Subcutaneous abdominal adipose tissue (tissue), 5 donors: ENCODE measurements at regions not wholly inside any gene's neighbourhood (a gene's known extent, or its start where the extent isn't known, plus 50 kb on each side); places are given as distances from the start of the nearest gene placed in this dataset.

Experiments
- H3K27ac ChIP-seq: one replicate; pipeline ENCODE4 v1.7.0; 2013; ENCODE audit warnings: low read depth, mild to moderate bottlenecking, inconsistent platforms, low read length, moderate library complexity
- H3K27me3 ChIP-seq, 5 donors: one replicate each; pipeline ENCODE4 v1.7.0; 2013; ENCODE audit warnings: low read length in 5 of 5, inconsistent platforms in 1 of 5; ENCODE audit not compliant: control insufficient read depth in 5 of 5, insufficient read depth in 4 of 5
- H3K36me3 ChIP-seq, 5 donors: one replicate each; pipeline ENCODE4 v1.7.0; 2013; ENCODE audit warnings: low read length in 5 of 5; ENCODE audit not compliant: control insufficient read depth in 5 of 5, insufficient read depth in 5 of 5
- H3K4me1 ChIP-seq, 5 donors: one replicate each; pipeline ENCODE4 v1.7.0; 2013; ENCODE audit warnings: low read length in 5 of 5, mild to moderate bottlenecking in 3 of 5, moderate library complexity in 1 of 5; ENCODE audit not compliant: control insufficient read depth in 5 of 5, insufficient read depth in 5 of 5
- H3K4me3 ChIP-seq, 5 donors: one replicate each; pipeline ENCODE4 v1.7.0; 2013; ENCODE audit warnings: low read length in 5 of 5, low read depth in 1 of 5
- H3K9ac ChIP-seq, 5 donors: one replicate each; pipeline ENCODE4 v1.7.0; 2013; ENCODE audit warnings: low read length in 5 of 5, mild to moderate bottlenecking in 4 of 5, moderate library complexity in 3 of 5
- H3K9me3 ChIP-seq, 5 donors: one replicate each; pipeline ENCODE4 v1.7.0; 2013; ENCODE audit warnings: low read length in 5 of 5; ENCODE audit not compliant: control insufficient read depth in 5 of 5
- donor health status: healthy.
- donor health status: healthy.
- donor health status: healthy.
- donor health status: healthy.
- donor health status: healthy.

GRCh38 chr5:93874491-93874890, 133.1 kb upstream of the POU5F2 start:
- no peaks in the 10 kb centered on the region for H3K36me3 ChIP-seq
- no peak overlapping the region for H3K4me3 ChIP-seq
- peaks cover 0 to 7% (median 2%) of the 10 kb centered on the region in 5 donors for H3K4me1 ChIP-seq
- no peak overlapping the region for H3K27ac ChIP-seq
- H3K9ac ChIP-seq = no peak overlapping the region
- no peaks in the 10 kb centered on the region for H3K27me3 ChIP-seq
- no peaks in the 10 kb centered on the region for H3K9me3 ChIP-seq

DNA sequence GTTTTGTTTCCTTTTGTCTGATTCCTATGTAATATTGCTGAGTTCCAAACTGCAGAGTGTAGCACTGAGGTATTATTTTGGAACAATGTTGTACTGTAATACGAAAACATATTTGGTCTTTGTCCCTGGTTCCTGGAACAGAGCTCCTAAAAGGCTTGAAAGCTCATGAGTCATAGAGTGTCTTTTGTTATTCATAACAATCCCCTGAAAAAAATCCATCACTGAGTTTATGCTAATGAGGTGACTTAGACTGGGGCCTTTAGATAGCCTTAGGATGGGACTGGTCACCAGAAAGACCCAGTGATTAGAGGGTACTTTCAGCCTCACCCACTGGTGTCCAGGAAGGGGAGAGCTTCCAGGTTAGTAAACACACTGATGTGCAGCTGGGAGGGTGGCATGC, 132.7 kb upstream of the POU5F2 start:
- H3K27ac ChIP-seq = no peak overlapping the region
- H3K36me3 ChIP-seq = no peaks in the 10 kb centered on the region
- H3K9me3 ChIP-seq = no peaks in the 10 kb centered on the region
- peaks cover 0 to 7% (median 2%) of the 10 kb centered on the region in 5 donors for H3K4me1 ChIP-seq
- H3K4me3 ChIP-seq = no peak overlapping the region
- H3K9ac ChIP-seq = no peak overlapping the region
- H3K27me3 ChIP-seq = no peaks in the 10 kb centered on the region

DNA sequence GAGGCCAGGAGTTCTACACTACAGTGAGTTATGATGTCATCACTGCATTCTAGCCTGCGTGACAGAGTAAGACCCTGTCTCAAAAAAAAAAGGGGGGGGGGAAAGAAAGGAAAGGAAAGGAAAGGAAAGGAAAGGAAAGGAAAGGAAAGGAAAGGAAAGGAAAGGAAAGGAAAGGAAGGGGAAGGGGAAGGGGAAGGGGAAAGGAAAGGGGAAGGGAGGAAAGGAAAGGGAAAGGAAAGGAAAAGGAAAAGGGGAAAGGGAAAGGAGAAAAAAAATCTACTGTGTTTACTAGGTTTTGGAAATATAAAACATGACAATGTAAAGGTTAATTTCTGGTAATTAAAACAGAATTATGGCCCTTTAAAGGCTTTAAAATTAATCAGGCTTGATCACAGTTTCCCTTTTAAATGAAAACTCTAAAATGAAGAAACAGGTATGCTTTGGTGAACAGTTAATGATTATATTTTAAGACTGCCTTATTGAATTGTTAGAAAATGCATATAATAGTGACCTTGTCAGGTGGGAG, 131.9 kb upstream of the POU5F2 start:
- Histone ChIP-seq H3K9me3 (no peaks in the 10 kb centered on the region), H3K27me3 (no peaks in the 10 kb centered on the region), H3K36me3 (no peaks in the 10 kb centered on the region), H3K9ac (no peak overlapping the region), H3K4me1 (peaks cover 0 to 7% (median 2%) of the 10 kb centered on the region in 5 donors), H3K4me3 (no peak overlapping the region), H3K27ac (no peak overlapping the region)

GRCh38 chr5:93870649-93871048, 129.2 kb upstream of the POU5F2 start:
- Histone ChIP-seq H3K9me3 (no peaks in the 10 kb centered on the region), H3K36me3 (no peaks in the 10 kb centered on the region), H3K4me1 (peaks cover 0 to 2% (median 0%) of the 10 kb centered on the region in 5 donors), H3K27ac (no peak overlapping the region), H3K4me3 (no peak overlapping the region), H3K27me3 (no peaks in the 10 kb centered on the region), H3K9ac (no peak overlapping the region)

DNA sequence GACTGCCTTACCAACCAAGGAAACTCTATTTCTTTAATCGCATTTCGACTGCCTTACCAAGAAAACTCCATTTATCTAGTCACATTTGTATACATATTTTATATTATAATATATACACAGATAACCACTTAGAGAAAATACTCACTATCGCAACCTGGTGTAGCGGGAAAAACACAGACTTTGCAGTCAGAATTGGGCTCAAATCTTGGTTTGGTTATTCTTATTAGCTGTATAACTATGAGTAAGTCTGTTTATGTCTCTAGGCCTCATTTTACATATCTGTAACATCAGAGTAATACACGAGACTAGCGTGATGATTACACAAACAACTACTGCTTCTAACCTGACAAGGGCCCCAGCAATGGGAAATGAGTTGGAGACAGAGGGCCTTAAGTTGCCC, 127.5 kb upstream of the POU5F2 start:
- H3K27me3 ChIP-seq = no peaks in the 10 kb centered on the region
- peaks cover 0 to 2% (median 0%) of the 10 kb centered on the region in 5 donors for H3K4me1 ChIP-seq
- H3K36me3 ChIP-seq = no peaks in the 10 kb centered on the region
- no peaks in the 10 kb centered on the region for H3K9me3 ChIP-seq
- H3K27ac ChIP-seq = no peak overlapping the region
- no peak overlapping the region for H3K4me3 ChIP-seq
- H3K9ac ChIP-seq = no peak overlapping the region

DNA sequence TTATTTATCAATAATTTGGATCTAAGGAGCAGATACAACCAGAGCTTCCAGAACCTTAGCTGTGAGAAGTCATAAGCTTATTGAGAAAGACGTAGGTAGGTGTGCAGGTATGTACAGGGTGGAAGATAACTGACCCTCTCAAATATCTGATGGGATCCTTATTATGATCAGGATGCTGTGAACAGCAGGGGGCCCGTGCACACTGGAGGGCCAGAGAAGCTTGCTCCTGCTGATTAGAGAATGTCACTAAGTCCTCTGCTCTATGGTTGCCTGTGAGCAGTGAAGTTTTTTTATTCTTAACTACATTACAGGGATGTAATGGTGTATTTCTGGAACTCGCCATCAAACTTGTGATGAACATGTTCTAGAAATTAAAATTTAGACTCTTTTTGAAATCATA, 108.9 kb upstream of the POU5F2 start:
- Histone ChIP-seq H3K36me3 (peaks cover 0 to 7% (median 0%) of the 10 kb centered on the region in 5 donors), H3K9me3 (no peaks in the 10 kb centered on the region), H3K4me3 (no peak overlapping the region), H3K27ac (no peak overlapping the region), H3K4me1 (no peaks in the 10 kb centered on the region), H3K27me3 (no peaks in the 10 kb centered on the region), H3K9ac (no peak overlapping the region)

GRCh38 chr5:93845376-93845775, 104.0 kb upstream of the POU5F2 start:
- H3K4me3 ChIP-seq = no peak overlapping the region

GRCh38 chr5:93831449-93831848, 90.0 kb upstream of the POU5F2 start:
- no peaks in the 10 kb centered on the region for H3K9me3 ChIP-seq
- no peaks in the 10 kb centered on the region for H3K4me1 ChIP-seq
- no peak overlapping the region for H3K9ac ChIP-seq
- H3K27ac ChIP-seq = no peak overlapping the region
- H3K36me3 ChIP-seq = peaks cover 0 to 3% (median 0%) of the 10 kb centered on the region in 5 donors
- H3K4me3 ChIP-seq = no peak overlapping the region
- no peaks in the 10 kb centered on the region for H3K27me3 ChIP-seq

More at GRCh38 chr5:93845376-93845775, 104.0 kb upstream of the POU5F2 start:
- Histone ChIP-seq H3K9ac (no peak overlapping the region), H3K9me3 (peaks cover 0 to 10% (median 6%) of the 10 kb centered on the region in 5 donors), H3K27ac (no peak overlapping the region), H3K36me3 (peaks cover 0 to 11% (median 0%) of the 10 kb centered on the region in 5 donors), H3K27me3 (no peaks in the 10 kb centered on the region), H3K4me1 (no peaks in the 10 kb centered on the region)

DNA sequence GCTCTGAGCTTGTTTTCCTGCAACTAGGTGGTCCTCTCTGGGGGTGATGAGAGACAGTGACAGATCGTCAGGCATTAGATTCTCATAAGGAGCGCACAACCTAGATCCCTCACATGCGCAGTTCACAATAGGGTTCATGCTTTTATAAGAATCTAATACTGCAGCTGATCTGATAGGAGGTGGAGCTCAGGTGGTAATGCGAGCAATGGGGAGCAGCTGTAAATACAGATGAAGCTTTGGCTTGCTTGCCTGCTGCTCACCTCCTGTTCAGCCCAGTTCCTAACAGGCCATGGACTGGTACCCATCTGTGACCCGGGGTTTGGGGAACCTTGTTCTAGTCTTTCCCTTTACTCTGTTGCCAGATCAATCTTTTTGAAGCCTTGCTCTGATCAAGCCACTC, 89.5 kb upstream of the POU5F2 start:
- Histone ChIP-seq H3K27ac (no peak overlapping the region), H3K27me3 (no peaks in the 10 kb centered on the region), H3K4me1 (no peaks in the 10 kb centered on the region), H3K36me3 (peaks cover 0 to 3% (median 0%) of the 10 kb centered on the region in 5 donors), H3K9me3 (no peaks in the 10 kb centered on the region), H3K4me3 (no peak overlapping the region), H3K9ac (no peak overlapping the region)

GRCh38 chr5:93829346-93829745, 87.9 kb upstream of the POU5F2 start:
- no peak overlapping the region for H3K4me3 ChIP-seq
- no peak overlapping the region for H3K27ac ChIP-seq
- H3K27me3 ChIP-seq = no peaks in the 10 kb centered on the region
- no peaks in the 10 kb centered on the region for H3K4me1 ChIP-seq
- peaks cover 0 to 6% (median 3%) of the 10 kb centered on the region in 5 donors for H3K9me3 ChIP-seq
- peaks cover 0 to 3% (median 0%) of the 10 kb centered on the region in 5 donors for H3K36me3 ChIP-seq
- no peak overlapping the region for H3K9ac ChIP-seq
